ENCODE measurements at regions not wholly inside any gene's neighbourhood (a gene's known extent, or its start where the extent isn't known, plus 50 kb on each side); places are given as distances from the start of the nearest gene placed in this dataset.
"Not testable (repeated sequence)": the region's sequence is repeated elsewhere in the genome, so short reads cannot be mapped to it uniquely, and the experiment has no call there.

DNA sequence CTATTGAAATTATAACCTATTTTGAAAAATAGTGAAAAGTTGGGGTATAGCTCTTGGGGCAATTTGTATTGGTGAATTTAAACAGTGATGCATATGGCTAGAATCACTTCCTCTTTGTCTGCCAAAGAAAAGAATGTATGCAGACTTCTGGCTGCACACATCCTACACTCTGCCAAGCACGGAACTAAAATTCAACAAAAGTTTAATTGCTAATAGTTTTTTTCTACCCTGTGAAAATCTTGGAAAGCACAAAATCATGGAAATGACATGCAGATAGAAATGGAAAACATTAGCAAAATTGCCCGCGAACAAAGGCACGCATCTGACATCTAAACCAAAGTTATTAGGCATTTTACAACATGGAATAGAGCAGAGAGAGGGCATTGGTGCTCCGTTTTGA, 106.4 kb upstream of the PDE10A start:
- DNase-seq = no peak
- H3K4me3 Mint-ChIP-seq = no peak overlapping the region
- no peak overlapping the region for H3K27ac Mint-ChIP-seq
- H3K4me1 Mint-ChIP-seq (ENCODE audit: low read depth) = no peaks in the 10 kb centered on the region
- H3K9me3 Mint-ChIP-seq = no peaks in the 10 kb centered on the region
- H3K36me3 Mint-ChIP-seq (ENCODE audit: low read depth) = no peaks in the 10 kb centered on the region
- H3K27me3 Mint-ChIP-seq = peaks cover 9% of the 10 kb centered on the region

DNA sequence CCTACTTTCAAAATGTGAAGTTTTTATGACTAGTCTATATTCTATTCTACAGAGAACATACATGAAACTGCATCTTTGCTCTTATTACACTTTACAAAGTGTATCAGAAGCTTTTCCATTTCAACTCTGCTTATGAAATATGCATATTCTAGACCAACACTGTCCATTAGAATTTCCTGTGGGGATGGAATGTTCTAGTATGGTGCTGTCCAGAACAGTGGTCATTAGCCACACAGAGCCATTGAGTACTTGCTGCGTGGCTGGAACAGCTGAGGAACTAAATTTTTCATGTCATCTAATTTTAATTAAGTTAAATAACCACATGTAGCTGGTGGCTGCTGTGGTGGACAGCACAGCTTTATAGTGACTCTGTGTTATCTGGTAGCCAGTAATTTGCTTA, 105.9 kb upstream of the PDE10A start:
- DNase-seq = no peak
- Mint-ChIP-seq H3K27me3 (peaks cover 8% of the 10 kb centered on the region), H3K4me3 (no peak overlapping the region), H3K4me1 (ENCODE audit: low read depth) (no peaks in the 10 kb centered on the region), H3K9me3 (no peaks in the 10 kb centered on the region), H3K27ac (no peak overlapping the region), H3K36me3 (ENCODE audit: low read depth) (no peaks in the 10 kb centered on the region)

DNA sequence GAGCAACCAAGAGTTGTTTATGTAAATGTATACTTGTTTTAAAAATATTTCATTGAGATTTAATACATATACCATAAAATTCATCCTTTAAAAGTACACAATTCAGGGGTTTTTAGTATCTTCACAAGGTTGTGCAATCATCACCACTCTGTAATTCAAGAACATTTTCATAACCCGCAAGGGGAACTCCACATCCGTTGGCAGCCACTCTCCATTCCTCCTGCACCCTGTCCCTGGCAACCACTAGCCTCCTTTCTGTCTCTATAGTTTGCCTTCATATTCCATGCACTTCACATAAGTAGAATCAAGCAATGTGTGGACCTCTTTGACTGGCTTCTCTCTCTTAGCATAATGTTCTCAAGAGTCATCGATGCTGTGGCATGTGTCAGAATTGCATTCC, 104.2 kb upstream of the PDE10A start:
- no peak for DNase-seq
- Mint-ChIP-seq H3K27ac (no peak overlapping the region), H3K4me1 (ENCODE audit: low read depth) (no peaks in the 10 kb centered on the region)

DNA sequence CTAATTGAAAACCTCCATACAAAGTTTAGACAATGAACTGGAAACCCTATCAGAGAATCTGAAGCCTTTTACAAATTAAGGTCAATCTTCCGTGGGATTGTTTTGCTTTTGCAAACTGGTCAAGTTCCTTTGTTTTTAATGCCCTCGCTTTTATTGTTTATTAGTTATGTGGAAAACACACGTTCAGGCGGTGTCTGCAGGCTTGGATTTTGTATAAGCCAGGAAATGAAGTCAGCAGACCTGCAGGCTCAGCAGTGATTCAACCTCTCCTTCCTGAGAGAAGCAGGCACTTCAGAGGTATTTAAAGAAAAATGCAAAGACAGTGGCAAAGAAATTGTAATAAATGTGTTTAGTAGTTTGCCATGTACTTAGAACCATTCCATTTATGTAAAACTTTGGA, 103.4 kb upstream of the PDE10A start:
- Mint-ChIP-seq H3K36me3 (ENCODE audit: low read depth) (no peaks in the 10 kb centered on the region), H3K27me3 (peaks cover 2% of the 10 kb centered on the region), H3K9me3 (no peaks in the 10 kb centered on the region), H3K27ac (no peak overlapping the region), H3K4me1 (ENCODE audit: low read depth) (no peaks in the 10 kb centered on the region), H3K4me3 (no peak overlapping the region)
- DNase-seq = no peak

More for the DNA sequence above, 104.2 kb upstream of the PDE10A start:
- no peak overlapping the region for H3K4me3 Mint-ChIP-seq
- no peaks in the 10 kb centered on the region for H3K9me3 Mint-ChIP-seq
- peaks cover 2% of the 10 kb centered on the region for H3K27me3 Mint-ChIP-seq
- no peaks in the 10 kb centered on the region for H3K36me3 Mint-ChIP-seq (ENCODE audit: low read depth)

DNA sequence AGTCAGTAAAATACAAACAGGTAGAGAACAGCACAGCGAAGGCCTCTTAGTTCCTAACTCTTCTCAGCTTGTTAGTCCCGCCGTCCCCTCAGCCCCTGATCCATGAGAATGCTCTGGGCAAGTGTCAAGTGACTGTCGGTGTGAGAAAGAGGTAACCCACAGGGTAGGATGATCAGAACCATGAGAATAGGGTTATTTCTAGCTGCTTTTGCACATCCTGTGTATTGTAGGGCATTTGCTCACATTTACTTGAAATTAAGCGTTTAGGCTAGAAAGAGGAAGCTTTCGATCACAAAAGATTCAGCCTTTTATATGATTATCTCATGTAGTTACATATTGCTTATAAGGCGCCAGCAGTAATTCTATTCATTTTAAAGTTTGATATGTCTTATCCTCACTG, 103.0 kb upstream of the PDE10A start:
- Mint-ChIP-seq H3K27me3 (peaks cover 2% of the 10 kb centered on the region), H3K36me3 (ENCODE audit: low read depth) (no peaks in the 10 kb centered on the region), H3K27ac (no peak overlapping the region), H3K9me3 (peaks cover 3% of the 10 kb centered on the region), H3K4me1 (ENCODE audit: low read depth) (no peaks in the 10 kb centered on the region), H3K4me3 (no peak overlapping the region)
- DNase-seq = no peak

DNA sequence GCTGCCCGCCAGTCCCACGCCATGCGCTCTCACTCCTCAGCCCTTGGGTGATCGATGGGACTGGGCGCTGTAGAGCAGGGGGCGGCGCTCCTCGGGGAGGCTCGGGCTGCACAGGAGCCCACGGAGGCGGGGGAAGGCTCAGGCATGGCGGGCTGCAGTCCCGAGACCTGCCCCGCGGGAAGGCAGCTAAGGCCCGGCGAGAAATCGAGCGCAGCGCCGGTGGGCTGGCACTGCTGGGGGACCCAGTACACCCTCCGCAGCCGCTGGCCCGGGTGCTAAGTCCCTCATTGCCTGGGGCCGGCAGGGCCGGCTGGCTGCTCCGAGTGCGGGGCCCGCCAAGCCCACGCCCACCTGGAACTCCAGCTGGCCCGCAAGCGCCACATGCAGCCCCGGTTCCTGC, 102.2 kb upstream of the PDE10A start:
- not testable (repeated sequence) for H3K27me3 Mint-ChIP-seq; DNase-seq; H3K4me1 Mint-ChIP-seq (ENCODE audit: low read depth); H3K27ac Mint-ChIP-seq; H3K9me3 Mint-ChIP-seq; H3K36me3 Mint-ChIP-seq (ENCODE audit: low read depth); H3K4me3 Mint-ChIP-seq

DNA sequence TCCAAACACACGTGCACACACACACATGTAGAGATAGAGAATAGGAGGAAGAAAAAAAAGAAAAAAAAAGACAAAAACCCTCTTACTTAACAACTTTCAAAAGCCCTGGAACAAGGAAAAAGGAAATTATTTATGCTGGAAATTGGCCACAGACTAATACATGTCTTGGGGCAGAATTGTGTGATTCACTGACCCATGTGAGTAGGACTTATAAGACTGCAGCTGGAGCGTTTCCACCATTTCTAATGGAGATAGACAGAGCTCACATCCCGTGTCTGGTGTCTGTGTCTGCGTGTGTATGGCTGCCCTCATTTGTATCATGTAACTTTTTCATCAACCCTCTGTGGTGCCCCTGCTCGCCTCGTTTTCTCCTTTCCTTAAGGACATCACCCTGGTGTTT, 99.8 kb upstream of the PDE10A start:
- no peaks in the 10 kb centered on the region for H3K4me1 Mint-ChIP-seq (ENCODE audit: low read depth)
- peaks cover 3% of the 10 kb centered on the region for H3K9me3 Mint-ChIP-seq
- H3K27me3 Mint-ChIP-seq = no peaks in the 10 kb centered on the region
- H3K27ac Mint-ChIP-seq = no peak overlapping the region
- no peaks in the 10 kb centered on the region for H3K36me3 Mint-ChIP-seq (ENCODE audit: low read depth)
- H3K4me3 Mint-ChIP-seq = no peak overlapping the region
- no peak for DNase-seq

DNA sequence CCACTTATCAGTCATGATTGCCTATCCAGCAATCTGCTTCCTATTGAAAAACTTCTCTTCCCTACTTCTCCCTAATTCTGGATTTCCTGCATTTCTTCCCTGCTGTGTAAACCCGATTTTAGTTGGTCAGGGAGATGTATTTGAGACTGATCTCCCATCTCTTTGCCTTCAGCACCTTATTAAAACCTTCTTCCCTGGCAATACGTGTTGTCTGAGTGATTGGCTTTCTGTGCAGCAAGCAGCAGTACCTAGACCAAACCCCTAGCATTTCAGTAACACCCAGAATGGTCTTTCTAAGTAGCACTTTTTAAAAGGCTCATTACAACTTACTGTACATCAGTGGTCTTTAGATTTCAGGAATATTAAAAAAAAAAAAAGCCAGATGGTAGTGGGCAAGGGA, 99.1 kb upstream of the PDE10A start:
- H3K27me3 Mint-ChIP-seq = no peaks in the 10 kb centered on the region
- DNase-seq = no peak
- no peaks in the 10 kb centered on the region for H3K4me1 Mint-ChIP-seq (ENCODE audit: low read depth)
- H3K27ac Mint-ChIP-seq = no peak overlapping the region
- H3K36me3 Mint-ChIP-seq (ENCODE audit: low read depth) = no peaks in the 10 kb centered on the region
- peaks cover 3% of the 10 kb centered on the region for H3K9me3 Mint-ChIP-seq
- H3K4me3 Mint-ChIP-seq = no peak overlapping the region

DNA sequence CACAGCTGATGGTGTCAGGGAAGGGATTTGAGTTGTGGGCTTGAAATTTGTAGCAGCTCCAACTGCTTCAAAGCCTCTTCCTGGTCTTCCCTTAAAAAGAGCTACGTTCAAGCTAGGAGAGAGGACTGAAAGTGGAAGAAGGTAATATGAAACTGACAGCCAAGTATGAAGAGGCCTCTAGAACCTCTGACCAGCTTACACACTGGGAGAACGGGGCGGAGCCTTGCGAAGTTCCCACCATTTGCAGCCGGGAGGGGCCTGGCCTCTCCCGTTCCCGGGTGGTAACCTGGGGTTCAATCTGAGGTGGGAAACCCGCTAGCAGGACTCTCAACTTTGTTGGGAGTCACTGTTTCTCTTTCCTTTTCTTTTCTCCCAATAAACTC, 97.8 kb upstream of the PDE10A start:
- Mint-ChIP-seq H3K9me3 (peaks cover 3% of the 10 kb centered on the region), H3K27ac (no peak overlapping the region), H3K27me3 (no peaks in the 10 kb centered on the region), H3K4me3 (no peak overlapping the region), H3K4me1 (ENCODE audit: low read depth) (no peaks in the 10 kb centered on the region), H3K36me3 (ENCODE audit: low read depth) (no peaks in the 10 kb centered on the region)
- no peak for DNase-seq

DNA sequence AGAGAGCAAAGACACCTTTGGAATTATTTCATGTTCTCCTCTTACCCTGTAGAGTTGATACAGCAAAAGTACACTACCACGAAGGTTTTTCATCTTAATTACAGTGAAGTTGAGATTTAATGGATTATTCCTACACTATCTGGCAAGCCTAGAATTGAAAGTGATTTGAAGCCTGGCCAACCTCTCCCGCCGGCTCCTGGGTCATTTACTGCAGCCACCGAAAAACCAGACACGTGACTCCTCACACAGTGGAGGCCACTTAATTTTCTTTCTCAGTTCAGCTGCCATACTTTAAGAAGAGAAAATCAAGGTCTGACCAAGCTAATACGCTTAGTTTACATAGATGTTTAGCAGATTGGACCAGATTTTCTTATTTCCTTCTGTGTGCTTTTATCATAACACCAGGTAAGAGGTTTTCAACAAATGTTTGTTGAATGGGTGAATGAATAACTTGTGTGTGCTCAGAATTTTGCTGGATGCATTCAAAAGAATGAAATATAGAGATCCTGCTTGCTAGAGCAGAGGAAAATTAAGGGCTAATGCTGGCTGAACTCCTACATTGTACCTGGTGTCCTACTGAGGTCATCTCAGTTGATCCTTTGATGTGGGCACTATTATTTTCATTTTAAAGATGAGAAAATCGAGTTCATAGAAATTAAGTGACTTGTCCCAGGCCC, 97.2 kb upstream of the PDE10A start:
- H3K36me3 Mint-ChIP-seq (ENCODE audit: low read depth) = no peaks in the 10 kb centered on the region
- H3K27me3 Mint-ChIP-seq = no peaks in the 10 kb centered on the region
- H3K4me1 Mint-ChIP-seq (ENCODE audit: low read depth) = no peaks in the 10 kb centered on the region
- H3K4me3 Mint-ChIP-seq = no peak overlapping the region
- no peak for DNase-seq
- peaks cover 3% of the 10 kb centered on the region for H3K9me3 Mint-ChIP-seq
- no peak overlapping the region for H3K27ac Mint-ChIP-seq

DNA sequence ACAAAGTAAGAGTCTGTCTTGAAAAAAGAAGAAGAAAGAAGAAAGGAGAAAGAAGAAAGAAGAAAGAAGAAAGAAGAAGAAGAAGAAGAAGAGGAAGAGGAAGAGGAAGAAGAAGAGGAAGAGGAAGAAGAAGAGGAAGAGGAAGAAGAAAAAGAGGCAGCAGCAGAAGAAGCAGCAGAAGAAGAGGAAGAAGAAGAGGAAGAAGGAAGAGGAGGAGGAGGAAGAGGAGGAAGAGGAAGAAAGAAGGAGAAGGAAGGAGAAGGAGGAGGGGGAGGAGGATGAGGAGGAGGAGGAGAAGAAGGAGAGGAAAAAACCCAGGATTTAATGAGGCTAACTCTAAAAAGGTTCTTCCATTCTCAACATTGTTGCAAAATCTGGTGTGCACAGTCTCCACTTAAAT, 95.4 kb upstream of the PDE10A start:
- Mint-ChIP-seq H3K27me3 (no peaks in the 10 kb centered on the region), H3K4me1 (ENCODE audit: low read depth) (no peaks in the 10 kb centered on the region), H3K27ac (no peak overlapping the region), H3K9me3 (peaks cover 3% of the 10 kb centered on the region), H3K36me3 (ENCODE audit: low read depth) (no peaks in the 10 kb centered on the region), H3K4me3 (no peak overlapping the region)
- no peak for DNase-seq

DNA sequence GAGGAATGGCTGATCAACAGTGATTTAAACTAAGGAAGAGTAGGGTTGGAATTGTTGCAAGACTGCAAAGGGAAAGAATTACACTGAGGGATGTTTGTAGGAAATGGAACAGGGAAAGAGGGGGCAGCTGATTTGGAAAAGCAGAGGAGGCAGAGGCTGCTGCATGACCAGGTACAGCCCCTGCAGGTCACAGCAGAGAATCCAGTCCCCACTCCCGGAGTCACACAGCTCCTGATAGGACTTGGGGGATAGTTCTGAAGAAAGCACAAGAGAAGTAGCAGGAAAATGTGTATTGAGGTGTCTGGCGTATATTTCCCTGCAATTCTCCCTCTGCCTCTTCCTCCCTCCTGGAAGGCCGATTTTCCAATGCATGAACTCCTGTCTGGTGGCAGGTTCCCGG, 92.5 kb upstream of the PDE10A start:
- H3K27ac Mint-ChIP-seq = no peak overlapping the region
- H3K27me3 Mint-ChIP-seq = no peaks in the 10 kb centered on the region
- H3K36me3 Mint-ChIP-seq (ENCODE audit: low read depth) = no peaks in the 10 kb centered on the region
- no peaks in the 10 kb centered on the region for H3K4me1 Mint-ChIP-seq (ENCODE audit: low read depth)
- no peak for DNase-seq
- H3K4me3 Mint-ChIP-seq = no peak overlapping the region
- H3K9me3 Mint-ChIP-seq = no peaks in the 10 kb centered on the region

DNA sequence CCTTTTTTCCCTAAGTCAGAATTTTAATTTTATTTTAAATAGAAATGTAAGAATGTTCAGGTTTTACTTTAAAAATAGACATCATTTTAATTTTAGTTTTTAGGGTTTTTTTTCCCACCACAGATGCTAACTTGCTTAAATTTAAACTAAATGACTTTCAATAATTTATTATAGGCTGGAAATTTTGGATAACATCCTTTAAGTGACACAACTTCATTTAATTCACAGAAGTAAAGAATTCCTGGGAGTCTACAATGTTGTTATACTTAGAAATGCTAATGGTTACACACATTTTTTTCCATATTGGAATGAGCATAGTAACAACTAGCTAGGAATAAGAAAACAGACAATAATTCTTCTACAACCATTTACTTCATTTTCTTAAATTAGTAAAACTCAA, 90.5 kb upstream of the PDE10A start:
- Mint-ChIP-seq H3K27me3 (no peaks in the 10 kb centered on the region), H3K27ac (no peak overlapping the region), H3K4me1 (ENCODE audit: low read depth) (no peaks in the 10 kb centered on the region), H3K36me3 (ENCODE audit: low read depth) (no peaks in the 10 kb centered on the region), H3K9me3 (peaks cover 6% of the 10 kb centered on the region), H3K4me3 (no peak overlapping the region)
- DNase-seq = no peak

DNA sequence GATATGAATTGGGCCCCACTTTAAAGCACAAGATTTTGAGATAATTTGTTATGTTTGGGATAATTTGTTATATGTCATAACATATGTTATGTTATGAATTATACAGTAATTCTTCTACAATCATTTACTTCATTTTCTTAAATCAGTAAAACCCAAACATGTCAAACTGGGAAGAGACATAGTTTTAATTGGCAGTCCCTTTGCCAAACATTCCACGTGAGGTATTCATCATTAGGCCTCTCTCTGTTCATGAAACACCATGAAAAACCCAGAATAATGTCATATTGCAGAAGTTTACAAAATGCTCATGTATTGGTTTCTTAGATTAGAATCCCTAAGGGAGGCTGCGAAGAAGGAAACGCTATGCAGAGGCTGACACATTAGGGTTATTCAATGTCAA, 89.4 kb upstream of the PDE10A start:
- H3K27ac Mint-ChIP-seq = no peak overlapping the region

DNA sequence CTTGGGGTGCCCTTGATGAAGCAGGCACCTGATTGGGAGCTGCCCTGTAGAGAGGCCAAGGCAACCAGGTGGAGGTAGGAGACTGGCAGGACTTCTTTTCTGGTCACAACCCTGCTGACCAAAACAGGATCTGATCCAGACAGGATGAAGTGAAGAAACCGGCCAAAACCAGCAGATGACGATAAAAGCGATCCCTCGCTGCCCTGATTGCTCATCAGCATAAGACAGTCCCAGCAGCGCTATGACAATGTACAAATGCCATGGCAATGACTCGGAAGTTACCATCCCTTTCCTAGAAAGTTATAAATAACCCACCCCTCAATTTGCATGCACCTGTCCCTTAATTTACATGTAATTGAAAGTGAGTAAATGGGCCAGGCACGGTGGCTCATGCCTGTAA, 88.4 kb upstream of the PDE10A start:
- Mint-ChIP-seq H3K36me3 (ENCODE audit: low read depth) (no peaks in the 10 kb centered on the region), H3K4me1 (ENCODE audit: low read depth) (no peaks in the 10 kb centered on the region), H3K27me3 (no peaks in the 10 kb centered on the region), H3K27ac (no peak overlapping the region), H3K9me3 (peaks cover 6% of the 10 kb centered on the region), H3K4me3 (no peak overlapping the region)
- no peak for DNase-seq

More for the DNA sequence above, 89.4 kb upstream of the PDE10A start:
- Mint-ChIP-seq H3K9me3 (peaks cover 6% of the 10 kb centered on the region), H3K4me3 (no peak overlapping the region), H3K4me1 (ENCODE audit: low read depth) (no peaks in the 10 kb centered on the region), H3K36me3 (ENCODE audit: low read depth) (no peaks in the 10 kb centered on the region), H3K27me3 (no peaks in the 10 kb centered on the region)
- no peak for DNase-seq

DNA sequence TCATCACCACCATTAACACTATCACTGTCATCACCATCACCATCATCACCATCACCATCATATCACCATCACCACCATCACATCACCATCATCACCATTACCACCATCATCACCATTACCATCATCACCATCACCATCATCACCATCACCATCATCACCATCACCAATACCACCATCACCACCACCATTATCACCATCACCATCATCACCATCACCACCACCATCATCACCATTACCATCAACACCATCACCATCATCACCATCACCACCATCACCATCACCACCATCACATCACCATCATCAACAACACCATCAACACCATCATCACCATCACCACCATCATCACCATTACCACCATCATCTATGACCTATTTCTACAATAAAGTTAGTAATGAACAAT, 86.1 kb upstream of the PDE10A start:
- Mint-ChIP-seq H3K27me3 (no peaks in the 10 kb centered on the region), H3K4me1 (ENCODE audit: low read depth) (no peaks in the 10 kb centered on the region), H3K27ac (no peak overlapping the region), H3K36me3 (ENCODE audit: low read depth) (no peaks in the 10 kb centered on the region), H3K9me3 (peaks cover 6% of the 10 kb centered on the region), H3K4me3 (no peak overlapping the region)
- DNase-seq = no peak
